ENCODE measurements at regions not wholly inside any gene's neighbourhood (a gene's known extent, or its start where the extent isn't known, plus 50 kb on each side); places are given as distances from the start of the nearest gene placed in this dataset.

GRCh38 chr16:9409560-9410493 is 318.4 kb downstream of the HAPSTR1 start:
- no peak overlapping the region for H2AFZ ChIP-seq (ENCODE audit: low read length)
- no peak overlapping the region for H3K9ac ChIP-seq (ENCODE audit: low read length)
- DNase-seq: no peak
- H3K4me3 ChIP-seq (ENCODE audit: low read length): no peak overlapping the region
- no peaks in the 10 kb centered on the region for H3K4me1 ChIP-seq (ENCODE audit: low read length)
- H3K27ac ChIP-seq (ENCODE audit: low read length): no peak overlapping the region
- no peak for TF ChIP-seq EZH2 (optimal IDR thresholded peaks at IDR 0.05; ENCODE audit: low read depth, low read length)
- no peak for TF ChIP-seq CTCF (IDR thresholded peaks at IDR 0.05; ENCODE audit: low read length)
- TF ChIP-seq EZH2phosphoT487 (IDR thresholded peaks at IDR 0.05; ENCODE audit: low read length): no peak
- no peaks in the 10 kb centered on the region for H3K27me3 ChIP-seq (replicated peaks; ENCODE audit: insufficient read depth, low read length)
- no peaks in the 10 kb centered on the region for H3K9me2 ChIP-seq (replicated peaks; ENCODE audit: insufficient read depth, low read length)
- H3K79me2 ChIP-seq (ENCODE audit: low read length): no peaks in the 10 kb centered on the region
- no peaks in the 10 kb centered on the region for H4K20me1 ChIP-seq (ENCODE audit: insufficient read depth, low read length)
- H3K36me3 ChIP-seq (replicated peaks; ENCODE audit: insufficient read depth, low read length): no peaks in the 10 kb centered on the region
- no peaks in the 10 kb centered on the region for H3K9me3 ChIP-seq (replicated peaks; ENCODE audit: insufficient read depth, low read length)
- H3K4me2 ChIP-seq (ENCODE audit: low read depth, low read length): no peak overlapping the region
- H3F3A ChIP-seq (ENCODE audit: insufficient read depth, low read length): no peaks in the 10 kb centered on the region

- H3K9me3 ChIP-seq (replicated peaks; ENCODE audit: insufficient read depth, low read length): no peaks in the 10 kb centered on the region
- no peak overlapping the region for H2AFZ ChIP-seq (ENCODE audit: low read length)
- no peaks in the 10 kb centered on the region for H3K4me1 ChIP-seq (ENCODE audit: low read length)
- no peaks in the 10 kb centered on the region for H3F3A ChIP-seq (ENCODE audit: insufficient read depth, low read length)
- H3K9me2 ChIP-seq (replicated peaks; ENCODE audit: insufficient read depth, low read length): no peaks in the 10 kb centered on the region
- no peak overlapping the region for H3K9ac ChIP-seq (ENCODE audit: low read length)
- H3K79me2 ChIP-seq (ENCODE audit: low read length): no peaks in the 10 kb centered on the region
- no peak overlapping the region for H3K27ac ChIP-seq (ENCODE audit: low read length)
- no peaks in the 10 kb centered on the region for H3K27me3 ChIP-seq (replicated peaks; ENCODE audit: insufficient read depth, low read length)
- H3K36me3 ChIP-seq (replicated peaks; ENCODE audit: insufficient read depth, low read length): no peaks in the 10 kb centered on the region
- H3K4me2 ChIP-seq (ENCODE audit: low read depth, low read length): no peak overlapping the region
- H3K4me3 ChIP-seq (ENCODE audit: low read length): no peak overlapping the region
- DNase-seq: no peak
- no peak for TF ChIP-seq CTCF (IDR thresholded peaks at IDR 0.05; ENCODE audit: low read length)
- no peak for TF ChIP-seq EZH2 (optimal IDR thresholded peaks at IDR 0.05; ENCODE audit: low read depth, low read length)
- TF ChIP-seq EZH2phosphoT487 (IDR thresholded peaks at IDR 0.05; ENCODE audit: low read length): no peak
- H4K20me1 ChIP-seq (ENCODE audit: insufficient read depth, low read length): no peaks in the 10 kb centered on the region
These were observed 320.0 kb downstream of the HAPSTR1 start for GRCh38 chr16:9411426-9411825.

- DNase-seq: no peak
- H3K9ac ChIP-seq (ENCODE audit: low read length): no peak overlapping the region
- H3K36me3 ChIP-seq (replicated peaks; ENCODE audit: insufficient read depth, low read length): no peaks in the 10 kb centered on the region
- H3K27me3 ChIP-seq (replicated peaks; ENCODE audit: insufficient read depth, low read length): no peaks in the 10 kb centered on the region
- no peak overlapping the region for H3K27ac ChIP-seq (ENCODE audit: low read length)
- no peaks in the 10 kb centered on the region for H3F3A ChIP-seq (ENCODE audit: insufficient read depth, low read length)
- no peak overlapping the region for H2AFZ ChIP-seq (ENCODE audit: low read length)
- TF ChIP-seq EZH2phosphoT487 (IDR thresholded peaks at IDR 0.05; ENCODE audit: low read length): no peak
- no peak for TF ChIP-seq CTCF (IDR thresholded peaks at IDR 0.05; ENCODE audit: low read length)
- TF ChIP-seq EZH2 (optimal IDR thresholded peaks at IDR 0.05; ENCODE audit: low read depth, low read length): no peak
- H3K9me3 ChIP-seq (replicated peaks; ENCODE audit: insufficient read depth, low read length): no peaks in the 10 kb centered on the region
- no peak overlapping the region for H3K4me3 ChIP-seq (ENCODE audit: low read length)
- no peaks in the 10 kb centered on the region for H3K4me1 ChIP-seq (ENCODE audit: low read length)
- H3K9me2 ChIP-seq (replicated peaks; ENCODE audit: insufficient read depth, low read length): no peaks in the 10 kb centered on the region
- no peak overlapping the region for H3K4me2 ChIP-seq (ENCODE audit: low read depth, low read length)
- no peaks in the 10 kb centered on the region for H3K79me2 ChIP-seq (ENCODE audit: low read length)
- H4K20me1 ChIP-seq (ENCODE audit: insufficient read depth, low read length): no peaks in the 10 kb centered on the region
These were observed 320.8 kb downstream of the HAPSTR1 start for GRCh38 chr16:9412031-9412914.
